Small intestine (tissue), 7 donors: ENCODE measurements at regions not wholly inside any gene's neighbourhood (a gene's known extent, or its start where the extent isn't known, plus 50 kb on each side); places are given as distances from the start of the nearest gene placed in this dataset.
A peak's percentile ranks its signal among the peaks of the same experiment; 100 is the strongest.

Experiments used
- DNase-seq, 2 donors: peaks; one replicate each; pipeline versions ENCODE4 v3.0.0 to v3.0.0-alpha.2; 2013
- FAIRE-seq: peaks from 2 replicates; lab custom pipeline; 2012; peaks lifted over from hg19 to GRCh38; lab: Jason Lieb, UNC
- H3K27ac ChIP-seq, 3 donors: one replicate each; pipeline ENCODE4 v1.5.1; 2013; ENCODE audit warnings: low read length in 2 of 3, mild to moderate bottlenecking in 2 of 3, control low read depth in 1 of 3, inconsistent platforms in 1 of 3, low read depth in 1 of 3, moderate library complexity in 1 of 3
- H3K27me3 ChIP-seq, 3 donors: one replicate each; pipeline ENCODE4 v1.6.1; 2013; ENCODE audit warnings: low read length in 3 of 3, inconsistent platforms in 1 of 3; ENCODE audit not compliant: control insufficient read depth in 3 of 3, insufficient read depth in 3 of 3
- H3K36me3 ChIP-seq, 3 donors: one replicate each; pipeline ENCODE4 v1.6.1; 2013; ENCODE audit warnings: low read length in 3 of 3, inconsistent platforms in 1 of 3, low read depth in 1 of 3, mild to moderate bottlenecking in 1 of 3, moderate library complexity in 1 of 3; ENCODE audit not compliant: control insufficient read depth in 3 of 3, insufficient read depth in 2 of 3
- H3K4me1 ChIP-seq, 3 donors: one replicate each; pipeline ENCODE4 v1.6.1; 2013; ENCODE audit warnings: low read length in 2 of 3, inconsistent platforms in 1 of 3, low read depth in 1 of 3, mild to moderate bottlenecking in 1 of 3, moderate library complexity in 1 of 3; ENCODE audit not compliant: control insufficient read depth in 3 of 3, insufficient read depth in 2 of 3
- H3K4me3 ChIP-seq, 3 donors: one replicate each; pipeline ENCODE4 v1.5.1; 2013; ENCODE audit warnings: low read length in 3 of 3, control low read depth in 1 of 3, inconsistent platforms in 1 of 3, low read depth in 1 of 3, mild to moderate bottlenecking in 1 of 3, moderate library complexity in 1 of 3
- H3K9me3 ChIP-seq, 2 donors: one replicate each; pipeline ENCODE4 v1.6.1; 2013; ENCODE audit warnings: low read depth in 1 of 2, low read length in 1 of 2; ENCODE audit not compliant: control insufficient read depth in 2 of 2, insufficient read depth in 1 of 2
- WGBS, 3 donors: extraction: QIAGEN DNeasy Blood & Tissue Kit; methylation state at CpG; one replicate each; pipeline ENCODE4 v1.1.7; 2013; 5-methylcytosine and 5-hydroxymethylcytosine counted together
- donor health status: healthy with polysubstance abuse.
- donor health status: control.
- donor health status: control.
- donor health status: Bipolar disorder and iron deficiency.
- donor health status: healthy.

GRCh38 chr2:226600184-226600583, 199.4 kb downstream of the IRS1 start:
- peaks cover 0 to 4% (median 0%) of the 10 kb centered on the region in 3 donors for H3K4me1 ChIP-seq
- FAIRE-seq, result no peak
- no peak overlapping the region for H3K27ac ChIP-seq
- peak in 1 of 2 donors; percentile 28 for DNase-seq
- no peaks in the 10 kb centered on the region for H3K27me3 ChIP-seq
- H3K36me3 ChIP-seq, result no peaks in the 10 kb centered on the region
- no peak overlapping the region for H3K4me3 ChIP-seq
- WGBS, 3 donors, result 82 to 96% (median 84%) methylated on average over 5 of the region's 5 CpGs
- H3K9me3 ChIP-seq, result no peaks in the 10 kb centered on the region

DNA sequence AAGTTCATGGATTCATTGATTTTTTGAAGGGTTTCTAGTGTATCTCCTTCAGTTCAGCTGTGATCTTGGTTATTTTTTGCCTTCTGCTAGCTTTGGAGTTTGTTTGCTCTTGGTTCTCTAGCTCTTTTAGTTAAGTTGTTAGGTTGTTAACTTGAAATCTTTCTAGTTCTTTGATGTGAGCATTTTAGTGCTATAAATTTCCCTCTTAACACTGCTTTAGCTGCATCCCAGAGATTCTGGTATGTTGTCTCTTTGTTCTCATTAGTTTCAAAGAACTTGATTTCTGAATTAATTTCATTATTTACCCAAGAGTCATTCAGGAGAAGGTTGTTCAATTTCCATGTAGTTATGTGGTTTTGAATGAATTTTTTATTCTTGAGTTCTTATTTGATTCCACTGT, 210.6 kb downstream of the IRS1 start:
- no peak for DNase-seq
- Histone ChIP-seq H3K4me3 (no peak overlapping the region), H3K27ac (no peak overlapping the region), H3K9me3 (no peaks in the 10 kb centered on the region), H3K36me3 (no peaks in the 10 kb centered on the region), H3K27me3 (peaks cover 0 to 3% (median 0%) of the 10 kb centered on the region in 3 donors), H3K4me1 (no peaks in the 10 kb centered on the region)
- no peak for FAIRE-seq

- H3K36me3 ChIP-seq, result no peaks in the 10 kb centered on the region
- peaks cover 0 to 5% (median 4%) of the 10 kb centered on the region in 3 donors for H3K4me1 ChIP-seq
- no peak overlapping the region for H3K27ac ChIP-seq
- WGBS, 3 donors, result 75 to 80% (median 76%) methylated on average over 1 of the region's 1 CpG
- no peaks in the 10 kb centered on the region for H3K9me3 ChIP-seq
- DNase-seq, result no peak
- no peak for FAIRE-seq
- no peak overlapping the region for H3K4me3 ChIP-seq
- peaks cover 0 to 3% (median 0%) of the 10 kb centered on the region in 3 donors for H3K27me3 ChIP-seq
Observed at GRCh38 chr2:226585130-226585561, 214.5 kb downstream of the IRS1 start.

DNA sequence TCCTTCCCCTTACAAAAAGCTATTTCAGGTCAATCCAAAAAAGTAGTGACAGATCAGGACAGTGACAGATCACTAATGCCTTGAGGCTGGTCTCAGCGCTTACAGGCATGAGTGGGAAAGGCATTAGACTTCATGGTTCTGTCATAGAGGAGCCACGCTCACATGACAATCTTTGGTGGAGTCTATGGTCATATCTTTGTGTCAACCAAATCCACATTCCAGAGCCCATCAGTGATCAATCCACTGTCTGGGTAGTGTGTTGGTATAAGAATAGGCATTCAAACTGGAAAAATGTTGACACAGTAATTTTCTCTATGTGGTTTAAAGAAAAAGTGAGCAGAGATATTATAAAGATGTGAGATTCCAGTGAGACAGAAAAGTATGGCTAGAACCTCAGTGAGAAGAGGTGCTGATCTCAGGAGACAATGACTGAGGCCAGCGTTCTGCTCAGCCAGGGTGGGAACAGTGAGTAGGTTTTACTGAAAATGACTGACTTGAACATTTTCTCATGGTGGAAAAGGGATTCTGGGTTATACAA, 215.0 kb downstream of the IRS1 start:
- H3K9me3 ChIP-seq, result no peaks in the 10 kb centered on the region
- H3K27me3 ChIP-seq, result peaks cover 0 to 3% (median 0%) of the 10 kb centered on the region in 3 donors
- H3K4me3 ChIP-seq, result no peak overlapping the region
- 92 to 96% (median 92%) methylated on average over 3 of the region's 3 CpGs for WGBS, 3 donors
- H3K4me1 ChIP-seq, result peaks cover 0 to 5% (median 4%) of the 10 kb centered on the region in 3 donors
- FAIRE-seq (no peak), DNase-seq (no peak)
- no peak overlapping the region for H3K27ac ChIP-seq
- H3K36me3 ChIP-seq, result no peaks in the 10 kb centered on the region

- DNase-seq, result peak; percentile 71 to 81
- Histone ChIP-seq H3K36me3 (no peaks in the 10 kb centered on the region), H3K4me3 (no peak overlapping the region), H3K9me3 (no peaks in the 10 kb centered on the region), H3K4me1 (peaks cover 0 to 5% (median 4%) of the 10 kb centered on the region in 3 donors), H3K27ac (peak overlapping the region in 1 of 3 donors; percentile 57), H3K27me3 (peaks cover 0 to 3% (median 0%) of the 10 kb centered on the region in 3 donors)
- 35 to 44% (median 44%) methylated on average over 1 of the region's 1 CpG for WGBS, 3 donors
- no peak for FAIRE-seq
Observed at GRCh38 chr2:226583715-226584114, 215.9 kb downstream of the IRS1 start.

- FAIRE-seq (no peak), DNase-seq (no peak)
- H3K27me3 ChIP-seq, result peaks cover 0 to 2% (median 0%) of the 10 kb centered on the region in 3 donors
- H3K4me3 ChIP-seq, result no peak overlapping the region
- H3K36me3 ChIP-seq, result no peaks in the 10 kb centered on the region
- H3K27ac ChIP-seq, result no peak overlapping the region
- H3K4me1 ChIP-seq, result peaks cover 0 to 5% (median 4%) of the 10 kb centered on the region in 3 donors
- 73 to 81% (median 77%) methylated on average over 4 of the region's 4 CpGs for WGBS, 3 donors
- no peaks in the 10 kb centered on the region for H3K9me3 ChIP-seq
Observed at GRCh38 chr2:226581661-226582060, 218.0 kb downstream of the IRS1 start.

DNA sequence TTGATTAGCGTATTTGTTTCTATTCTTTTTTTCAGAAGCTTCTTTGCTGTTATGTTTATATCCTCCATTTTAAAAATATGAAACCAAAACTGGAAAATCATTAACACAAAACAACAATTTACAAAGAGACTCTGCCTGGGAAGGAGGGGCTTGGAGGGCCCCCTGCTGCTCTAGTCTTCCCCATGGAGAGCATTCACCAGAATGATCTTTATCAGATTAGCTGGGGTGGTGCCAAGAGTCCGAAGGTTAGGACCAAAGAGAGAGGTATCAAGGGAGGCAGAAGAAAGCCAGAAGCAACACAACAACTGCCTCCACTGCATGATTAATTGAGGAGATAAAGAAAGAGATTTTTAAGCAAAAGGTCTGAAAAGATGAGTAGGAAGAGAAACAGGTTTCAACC, 218.6 kb downstream of the IRS1 start:
- WGBS, 3 donors, result 56 to 58% (median 58%) methylated on average over 2 of the region's 2 CpGs
- no peak overlapping the region for H3K27ac ChIP-seq
- no peak for FAIRE-seq

DNA sequence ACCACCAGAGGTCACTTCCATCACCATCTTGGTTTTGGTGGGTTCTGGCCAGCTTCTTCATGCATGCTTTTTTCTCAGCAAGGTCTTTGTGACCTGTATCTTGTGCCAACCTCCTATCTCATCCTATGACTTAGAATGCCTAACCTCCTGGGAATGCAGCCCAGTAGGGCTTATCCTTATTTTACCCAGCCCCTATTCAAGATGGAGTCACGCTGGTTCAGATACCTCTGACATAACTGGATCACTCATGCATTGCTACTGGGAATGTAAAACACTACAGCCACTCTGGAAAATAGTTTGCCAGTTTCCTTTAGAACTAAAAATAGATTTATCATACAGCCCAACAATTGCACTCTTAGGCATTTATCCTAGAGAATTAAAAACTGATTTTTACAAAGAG, 219.2 kb downstream of the IRS1 start:
- Histone ChIP-seq H3K27me3 (peaks cover 0 to 2% (median 0%) of the 10 kb centered on the region in 3 donors), H3K36me3 (no peaks in the 10 kb centered on the region), H3K4me3 (no peak overlapping the region), H3K4me1 (peaks cover 3 to 5% (median 4%) of the 10 kb centered on the region in 3 donors), H3K27ac (no peak overlapping the region), H3K9me3 (no peaks in the 10 kb centered on the region)
- FAIRE-seq, result no peak
- DNase-seq, result no peak
- WGBS, 3 donors, result 3 to 49% (median 20%) methylated on average over 1 of the region's 1 CpG

More for the DNA sequence above, 218.6 kb downstream of the IRS1 start:
- Histone ChIP-seq H3K27me3 (peaks cover 0 to 2% (median 0%) of the 10 kb centered on the region in 3 donors), H3K4me3 (no peak overlapping the region), H3K4me1 (peaks cover 1 to 5% (median 4%) of the 10 kb centered on the region in 3 donors), H3K9me3 (no peaks in the 10 kb centered on the region), H3K36me3 (no peaks in the 10 kb centered on the region)
- DNase-seq, result peak; percentile 20 to 21

GRCh38 chr2:226579519-226579918, 220.1 kb downstream of the IRS1 start:
- WGBS, 3 donors, result 74 to 89% (median 82%) methylated on average over 2 of the region's 2 CpGs
- no peak for FAIRE-seq
- Histone ChIP-seq H3K27me3 (peaks cover 0 to 1% (median 0%) of the 10 kb centered on the region in 3 donors), H3K36me3 (no peaks in the 10 kb centered on the region), H3K4me3 (no peak overlapping the region), H3K27ac (no peak overlapping the region), H3K9me3 (no peaks in the 10 kb centered on the region), H3K4me1 (peaks cover 3 to 5% (median 4%) of the 10 kb centered on the region in 3 donors)
- no peak for DNase-seq
